ENCODE measurements at regions not wholly inside any gene's neighbourhood (a gene's known extent, or its start where the extent isn't known, plus 50 kb on each side); places are given as distances from the start of the nearest gene placed in this dataset.

GRCh38 chr7:137165786-137166185 is 177.7 kb downstream of the PTN start:
- H3K27ac ChIP-seq: no peak overlapping the region
- TF ChIP-seq CTCF (IDR thresholded peaks at IDR 0.05; ENCODE audit: poor library complexity): no peak
- no peaks in the 10 kb centered on the region for H3K27me3 ChIP-seq
- DNase-seq (ENCODE audit: low spot score): no peak
- H3K9me3 ChIP-seq (ENCODE audit: low read depth): no peaks in the 10 kb centered on the region
- H3K4me1 ChIP-seq (ENCODE audit: insufficient read depth): no peaks in the 10 kb centered on the region
- no peak overlapping the region for H3K4me3 ChIP-seq
- no peak overlapping the region for H2AFZ ChIP-seq
- no peaks in the 10 kb centered on the region for H4K20me1 ChIP-seq (ENCODE audit: insufficient read depth, poor library complexity, severe bottlenecking)
- no peaks in the 10 kb centered on the region for H3K36me3 ChIP-seq (replicated peaks; ENCODE audit: insufficient read depth, low read depth)
- H3K79me2 ChIP-seq: no peaks in the 10 kb centered on the region
- WGBS (ENCODE audit: low lambda C conversion rate, missing lambda C conversion rate): 96% methylated on average over 3 of the region's 3 CpGs
- no peaks in the 10 kb centered on the region for H3K9me2 ChIP-seq (replicated peaks; ENCODE audit: insufficient read depth)
- H3K4me2 ChIP-seq: no peak overlapping the region

GRCh38 chr7:137165241-137165640 is 178.3 kb downstream of the PTN start:
- Histone ChIP-seq H3K9me2 (replicated peaks; ENCODE audit: insufficient read depth) (no peaks in the 10 kb centered on the region), H3K27me3 (no peaks in the 10 kb centered on the region), H3K36me3 (replicated peaks; ENCODE audit: insufficient read depth, low read depth) (no peaks in the 10 kb centered on the region), H2AFZ (no peak overlapping the region), H3K4me2 (no peak overlapping the region), H3K27ac (no peak overlapping the region), H4K20me1 (ENCODE audit: insufficient read depth, poor library complexity, severe bottlenecking) (no peaks in the 10 kb centered on the region), H3K79me2 (no peaks in the 10 kb centered on the region), H3K4me3 (no peak overlapping the region), H3K4me1 (ENCODE audit: insufficient read depth) (peaks cover 3% of the 10 kb centered on the region), H3K9me3 (ENCODE audit: low read depth) (no peaks in the 10 kb centered on the region)
- no peak for DNase-seq (ENCODE audit: low spot score)
- 75% methylated on average over 3 of the region's 3 CpGs for WGBS (ENCODE audit: low lambda C conversion rate, missing lambda C conversion rate)
- no peak for TF ChIP-seq EZH2 (IDR thresholded peaks at IDR 0.05; ENCODE audit: borderline replicate concordance)
- TF ChIP-seq CTCF (IDR thresholded peaks at IDR 0.05; ENCODE audit: poor library complexity): no peak
- no peak for TF ChIP-seq EZH2phosphoT487 (IDR thresholded peaks at IDR 0.05; ENCODE audit: low read depth, severe bottlenecking, unreplicated experiment)

- Histone ChIP-seq H4K20me1 (ENCODE audit: insufficient read depth, poor library complexity, severe bottlenecking) (no peaks in the 10 kb centered on the region), H2AFZ (no peak overlapping the region), H3K4me3 (no peak overlapping the region), H3K9me2 (replicated peaks; ENCODE audit: insufficient read depth) (no peaks in the 10 kb centered on the region), H3K4me1 (ENCODE audit: insufficient read depth) (peaks cover 6% of the 10 kb centered on the region), H3K4me2 (no peak overlapping the region), H3K36me3 (replicated peaks; ENCODE audit: insufficient read depth, low read depth) (no peaks in the 10 kb centered on the region), H3K79me2 (no peaks in the 10 kb centered on the region), H3K9me3 (ENCODE audit: low read depth) (no peaks in the 10 kb centered on the region), H3K27me3 (no peaks in the 10 kb centered on the region), H3K27ac (no peak overlapping the region)
- WGBS (ENCODE audit: low lambda C conversion rate, missing lambda C conversion rate): 97% methylated on average over 21 of the region's 21 CpGs
- no peak for DNase-seq (ENCODE audit: low spot score)
- TF ChIP-seq EZH2phosphoT487 (IDR thresholded peaks at IDR 0.05; ENCODE audit: low read depth, severe bottlenecking, unreplicated experiment): no peak
- TF ChIP-seq CTCF (IDR thresholded peaks at IDR 0.05; ENCODE audit: poor library complexity): no peak
- no peak for TF ChIP-seq EZH2 (IDR thresholded peaks at IDR 0.05; ENCODE audit: borderline replicate concordance)
These were observed 179.3 kb downstream of the PTN start for GRCh38 chr7:137164251-137164650.

- no peak overlapping the region for H3K27ac ChIP-seq
- TF ChIP-seq CTCF (IDR thresholded peaks at IDR 0.05; ENCODE audit: poor library complexity): no peak
- no peak for TF ChIP-seq EZH2phosphoT487 (IDR thresholded peaks at IDR 0.05; ENCODE audit: low read depth, severe bottlenecking, unreplicated experiment)
- no peak for TF ChIP-seq EZH2 (IDR thresholded peaks at IDR 0.05; ENCODE audit: borderline replicate concordance)
- WGBS (ENCODE audit: low lambda C conversion rate, missing lambda C conversion rate): 82% methylated on average over 4 of the region's 4 CpGs
- no peaks in the 10 kb centered on the region for H3K9me3 ChIP-seq (ENCODE audit: low read depth)
- H3K27me3 ChIP-seq: no peaks in the 10 kb centered on the region
- H3K4me1 ChIP-seq (ENCODE audit: insufficient read depth): peaks cover 6% of the 10 kb centered on the region
- H3K4me3 ChIP-seq: no peak overlapping the region
- H3K36me3 ChIP-seq (replicated peaks; ENCODE audit: insufficient read depth, low read depth): no peaks in the 10 kb centered on the region
- H2AFZ ChIP-seq: no peak overlapping the region
- H3K4me2 ChIP-seq: peak overlapping the region; percentile 17
- H4K20me1 ChIP-seq (ENCODE audit: insufficient read depth, poor library complexity, severe bottlenecking): no peaks in the 10 kb centered on the region
- H3K9me2 ChIP-seq (replicated peaks; ENCODE audit: insufficient read depth): no peaks in the 10 kb centered on the region
- DNase-seq (ENCODE audit: low spot score): no peak
- no peaks in the 10 kb centered on the region for H3K79me2 ChIP-seq
These were observed 183.3 kb downstream of the PTN start for GRCh38 chr7:137160236-137160635.
